ENCODE measurements at regions not wholly inside any gene's neighbourhood (a gene's known extent, or its start where the extent isn't known, plus 50 kb on each side); places are given as distances from the start of the nearest gene placed in this dataset.

DNA sequence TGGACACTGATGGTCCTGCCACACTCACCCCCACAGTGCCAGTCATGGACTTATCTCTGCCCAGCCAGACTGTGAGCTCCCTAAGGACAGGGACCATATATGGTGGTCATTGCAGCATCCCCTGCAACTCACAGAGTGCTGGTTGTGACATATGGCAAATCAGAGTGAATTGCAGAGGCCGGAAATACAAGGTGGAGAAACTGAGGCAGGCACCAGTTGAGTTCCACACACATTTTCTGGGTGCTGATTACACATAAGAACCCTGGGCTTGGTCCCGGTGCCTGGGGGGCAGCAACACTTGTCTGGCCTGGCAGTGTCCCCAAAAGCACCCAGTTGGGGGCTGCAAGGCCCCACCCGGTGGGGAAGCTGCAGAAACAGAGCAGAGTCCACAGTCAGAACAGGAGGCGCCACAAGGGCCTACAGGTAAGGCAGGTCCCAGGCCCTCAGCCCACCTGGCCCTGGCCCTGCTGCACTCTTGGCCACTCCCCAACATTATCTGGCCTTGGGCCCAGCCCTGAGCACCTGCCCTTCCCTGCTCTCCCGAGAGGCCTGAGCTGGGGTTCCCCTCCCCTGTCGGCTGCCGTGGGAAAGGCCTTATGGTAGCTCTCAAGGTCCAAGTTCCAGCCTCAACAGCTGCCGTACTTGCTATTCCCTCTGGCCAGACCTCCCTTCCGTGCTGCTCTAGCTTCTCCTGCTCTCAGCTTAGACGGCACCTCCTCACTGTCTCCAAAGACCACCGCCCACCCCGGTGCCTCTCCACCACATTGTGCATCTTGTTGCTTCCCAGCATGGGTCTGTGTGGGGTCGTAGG is 140.8 kb upstream of the PTPN1 start:
- DNase-seq (ENCODE audit: low read depth in 4 of 4, low spot score in 3 of 4), result no peak

GRCh38 chr20:50370036-50370566 is 140.1 kb upstream of the PTPN1 start:
- DNase-seq (ENCODE audit: low read depth in 4 of 4, low spot score in 3 of 4), result no peak

DNA sequence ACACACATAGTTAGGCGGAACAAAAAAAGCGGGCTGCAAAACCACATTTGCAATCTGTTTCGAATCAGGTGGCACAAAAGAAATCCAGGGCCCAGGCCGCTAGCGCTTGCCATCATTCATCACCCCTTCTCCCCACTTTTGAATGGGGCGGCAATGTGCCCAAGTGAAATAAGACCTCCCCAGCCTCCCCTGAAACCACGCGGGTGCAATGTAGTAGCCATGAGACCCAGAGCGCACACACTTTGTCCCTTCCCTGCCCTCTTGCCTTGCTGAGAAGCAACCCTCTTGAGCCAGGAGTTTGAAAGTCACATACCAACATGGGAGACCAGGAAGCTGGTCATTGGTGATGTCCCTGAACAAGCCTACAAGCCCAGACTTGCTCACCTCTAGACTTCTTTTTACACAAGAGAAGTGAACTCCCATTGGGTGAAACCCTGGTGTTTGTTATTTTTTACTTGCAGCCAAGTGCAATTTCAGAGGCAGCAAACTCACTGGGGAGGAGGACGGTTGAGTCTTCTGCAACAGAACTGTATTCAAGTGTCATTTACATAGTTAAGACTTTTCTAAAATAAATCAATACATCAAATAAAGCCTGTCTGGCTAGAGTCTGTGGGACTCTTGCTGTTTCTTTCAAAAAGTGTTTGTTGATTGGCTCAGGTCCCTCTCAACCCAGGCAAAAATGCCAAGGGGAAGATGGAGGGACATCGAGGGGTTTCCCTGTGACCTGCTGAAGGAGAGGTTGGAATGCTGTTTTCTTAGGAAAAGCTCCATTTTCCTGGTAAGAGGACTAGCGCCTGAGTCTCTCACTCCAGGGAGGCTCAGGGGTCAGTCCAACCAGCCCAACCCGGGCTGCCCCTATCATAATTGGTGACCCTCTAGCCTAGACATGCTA is 138.1 kb upstream of the PTPN1 start:
- DNase-seq (ENCODE audit: low read depth in 4 of 4, low spot score in 3 of 4), result no peak

- DNase-seq (ENCODE audit: low read depth in 4 of 4, low spot score in 3 of 4), result no peak
These were observed 137.5 kb upstream of the PTPN1 start for GRCh38 chr20:50372770-50373088.

GRCh38 chr20:50373674-50374286 is 136.4 kb upstream of the PTPN1 start:
- no peak for DNase-seq (ENCODE audit: low read depth in 4 of 4, low spot score in 3 of 4)

DNA sequence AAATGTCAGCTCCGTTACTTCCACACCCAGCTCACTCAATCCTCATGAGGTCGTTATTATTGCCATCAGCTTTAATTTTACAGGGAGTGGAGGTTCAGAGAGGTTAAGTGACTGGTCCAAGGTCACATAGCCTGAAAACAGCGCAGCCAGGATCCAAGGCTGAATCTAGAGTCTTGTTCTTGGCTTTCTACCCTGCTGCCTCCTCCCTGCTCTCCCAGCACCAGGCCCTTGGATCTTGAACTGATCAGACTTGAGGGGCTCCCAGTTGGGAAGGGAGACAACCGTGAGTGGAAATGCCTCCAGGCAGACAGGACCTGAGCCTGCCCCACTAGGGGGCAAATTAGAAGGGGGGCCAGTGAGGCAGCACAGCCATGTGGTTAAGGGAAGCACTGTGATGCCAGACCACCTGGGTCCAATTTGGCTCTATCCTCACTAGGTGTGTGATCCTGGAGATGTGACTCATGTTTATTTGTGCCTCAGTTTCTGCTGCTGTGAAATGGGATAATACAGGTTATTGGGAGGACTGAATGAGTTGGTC is 135.6 kb upstream of the PTPN1 start:
- DNase-seq (ENCODE audit: low read depth in 4 of 4, low spot score in 3 of 4), result no peak

DNA sequence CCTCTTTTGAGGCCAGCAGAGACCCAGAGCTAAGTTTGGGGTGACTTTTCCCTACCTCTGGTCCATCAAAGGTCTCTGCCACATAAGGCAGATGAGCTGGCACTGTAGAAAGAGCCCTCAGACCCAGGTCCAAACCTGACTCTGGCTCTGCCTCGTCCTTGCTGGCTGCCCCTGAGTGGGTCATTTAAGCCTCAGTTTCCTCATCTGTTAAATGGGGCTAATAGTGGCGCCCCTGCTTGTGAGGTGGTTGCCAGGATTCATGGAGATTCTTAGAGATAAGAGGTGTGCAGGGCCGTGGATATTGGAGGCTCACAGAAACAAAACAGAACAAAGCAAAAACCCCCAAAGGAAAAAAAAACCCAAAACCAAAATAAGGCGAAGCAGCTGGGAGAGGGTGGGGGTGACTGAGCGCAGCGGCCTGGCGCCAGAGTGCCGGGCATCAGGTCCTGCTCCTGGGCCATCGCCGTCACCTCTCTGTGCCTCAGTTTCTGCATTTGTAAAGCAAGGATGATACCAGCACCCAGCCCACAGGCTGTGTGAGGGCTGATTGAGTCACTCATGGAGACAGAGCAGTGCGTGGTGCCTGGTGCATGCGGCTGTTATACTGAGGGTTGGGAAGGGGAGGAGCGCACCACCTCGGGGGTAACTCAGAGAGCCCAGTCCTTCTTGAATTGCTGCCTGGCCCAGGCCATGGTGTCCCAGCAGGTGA is 133.8 kb upstream of the PTPN1 start:
- no peak for DNase-seq (ENCODE audit: low read depth in 4 of 4, low spot score in 3 of 4)

DNA sequence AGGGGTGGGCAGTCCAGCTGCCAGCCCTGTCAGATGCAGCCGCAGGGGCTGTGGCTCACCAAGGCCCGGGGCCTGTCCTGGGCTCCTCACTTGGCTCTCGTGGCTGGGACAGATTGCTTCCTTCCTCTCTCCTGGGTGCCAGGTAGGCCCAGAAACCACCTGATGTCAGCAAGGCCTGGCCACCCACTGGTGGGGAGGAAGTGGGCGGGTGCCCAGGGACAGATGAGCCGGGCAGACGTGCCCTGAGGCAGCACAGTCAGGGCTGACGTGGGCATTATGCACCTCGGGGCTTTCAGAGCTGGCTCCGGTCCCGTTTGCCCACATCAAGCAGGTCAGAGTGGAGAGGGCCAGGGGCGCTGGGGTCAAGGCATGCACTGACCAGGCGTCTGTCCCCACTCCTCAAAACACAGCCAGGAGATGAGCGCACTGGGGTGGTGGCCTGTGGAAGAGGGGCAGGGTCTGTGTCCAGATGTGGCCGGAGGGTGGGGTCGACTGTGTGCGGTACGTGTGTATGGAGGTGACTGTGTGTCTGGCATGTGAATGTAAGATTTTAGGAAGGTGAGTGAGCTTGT is 133.2 kb upstream of the PTPN1 start:
- no peak for DNase-seq (ENCODE audit: low read depth in 4 of 4, low spot score in 3 of 4)

DNA sequence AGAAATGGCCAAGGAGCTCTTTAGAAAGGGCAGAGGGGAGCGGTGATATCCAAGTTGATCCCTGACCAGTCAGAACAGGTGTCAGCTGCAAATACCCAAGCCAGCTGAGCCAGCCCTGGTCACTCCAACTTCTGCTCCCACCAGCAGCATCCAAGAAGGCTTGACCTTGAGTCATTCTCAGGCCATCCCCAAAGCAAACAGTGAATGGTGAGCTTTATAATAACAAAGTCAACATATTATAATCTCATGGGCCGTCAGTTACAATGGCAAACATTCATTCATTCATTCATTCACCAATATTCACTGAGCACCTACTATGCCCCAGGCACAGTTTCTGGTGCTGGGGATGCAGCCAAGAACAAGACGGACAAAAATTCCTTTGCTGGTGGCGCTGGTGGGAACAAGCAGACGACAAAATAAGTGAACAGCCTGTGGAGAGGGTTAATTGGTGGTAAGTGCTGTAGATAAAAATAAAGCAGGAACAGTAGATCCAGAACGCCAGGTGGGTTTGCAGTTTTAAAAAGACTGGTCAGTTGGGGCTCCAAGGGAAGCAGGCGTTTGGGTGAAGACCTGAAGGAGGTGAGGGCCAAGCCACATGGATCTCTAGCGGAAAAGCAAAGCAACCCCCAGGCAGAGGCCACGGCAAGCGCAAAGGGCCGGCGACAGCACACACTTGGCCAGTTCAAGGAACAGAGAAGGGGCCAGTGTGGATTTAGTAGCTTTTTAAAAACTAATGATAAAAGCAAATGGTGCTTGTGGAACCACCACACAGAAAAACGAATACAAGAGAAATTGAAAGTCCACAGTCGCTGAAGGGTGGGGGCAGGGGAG is 131.8 kb upstream of the PTPN1 start:
- no peak for DNase-seq (ENCODE audit: low read depth in 4 of 4, low spot score in 3 of 4)

DNA sequence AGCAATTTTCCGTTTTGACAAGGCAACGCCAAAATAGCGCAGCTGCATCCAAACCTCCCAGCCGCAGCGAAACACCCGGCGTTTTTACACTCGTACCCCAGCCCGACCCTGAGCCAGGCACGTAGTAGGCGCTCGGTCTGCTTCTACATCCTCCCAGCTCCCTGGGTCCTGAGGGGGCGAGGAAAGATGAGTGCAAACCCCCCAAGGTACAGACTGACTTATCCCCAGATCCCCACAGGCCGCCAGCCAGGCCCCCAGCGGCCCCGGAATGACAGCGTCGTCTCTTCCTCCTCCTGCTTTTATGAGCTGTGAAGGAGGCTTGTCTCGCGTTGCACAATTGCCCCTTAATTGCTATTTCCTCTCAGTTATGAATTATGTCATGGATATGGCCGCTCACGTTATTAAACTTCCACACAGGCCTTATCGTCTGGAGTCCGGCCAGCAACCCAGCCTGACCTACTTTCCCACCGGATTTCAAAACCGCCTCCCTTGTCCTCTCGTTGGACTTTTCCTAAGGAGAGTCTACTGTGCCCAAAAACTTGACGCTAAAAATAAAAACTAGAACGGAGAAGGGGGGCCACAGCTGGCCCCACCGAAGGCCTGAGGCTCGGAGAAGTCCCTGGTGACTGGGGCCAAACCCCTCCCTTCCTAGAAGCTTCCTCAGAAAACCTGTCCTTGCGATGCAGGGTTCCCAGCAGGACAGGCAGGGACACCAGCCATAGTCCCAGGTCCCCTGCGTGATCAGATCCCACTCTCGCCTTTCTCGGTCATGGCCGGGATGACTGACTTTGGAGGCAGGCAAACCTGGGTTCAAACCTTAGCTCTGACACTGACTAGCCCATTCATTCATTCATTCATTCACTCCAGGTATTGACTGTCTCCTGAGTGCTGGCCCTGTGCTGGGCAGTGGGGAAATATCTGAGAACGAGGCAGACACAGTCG is 130.9 kb upstream of the PTPN1 start:
- peak; percentile 39 to 61 (median 52) for DNase-seq (ENCODE audit: low read depth in 4 of 4, low spot score in 3 of 4)

GRCh38 chr20:50379991-50380696 is 130.0 kb upstream of the PTPN1 start:
- DNase-seq (ENCODE audit: low read depth in 4 of 4, low spot score in 3 of 4), result no peak

GRCh38 chr20:50380697-50381040 is 129.5 kb upstream of the PTPN1 start:
- DNase-seq (ENCODE audit: low read depth in 4 of 4, low spot score in 3 of 4), result no peak

DNA sequence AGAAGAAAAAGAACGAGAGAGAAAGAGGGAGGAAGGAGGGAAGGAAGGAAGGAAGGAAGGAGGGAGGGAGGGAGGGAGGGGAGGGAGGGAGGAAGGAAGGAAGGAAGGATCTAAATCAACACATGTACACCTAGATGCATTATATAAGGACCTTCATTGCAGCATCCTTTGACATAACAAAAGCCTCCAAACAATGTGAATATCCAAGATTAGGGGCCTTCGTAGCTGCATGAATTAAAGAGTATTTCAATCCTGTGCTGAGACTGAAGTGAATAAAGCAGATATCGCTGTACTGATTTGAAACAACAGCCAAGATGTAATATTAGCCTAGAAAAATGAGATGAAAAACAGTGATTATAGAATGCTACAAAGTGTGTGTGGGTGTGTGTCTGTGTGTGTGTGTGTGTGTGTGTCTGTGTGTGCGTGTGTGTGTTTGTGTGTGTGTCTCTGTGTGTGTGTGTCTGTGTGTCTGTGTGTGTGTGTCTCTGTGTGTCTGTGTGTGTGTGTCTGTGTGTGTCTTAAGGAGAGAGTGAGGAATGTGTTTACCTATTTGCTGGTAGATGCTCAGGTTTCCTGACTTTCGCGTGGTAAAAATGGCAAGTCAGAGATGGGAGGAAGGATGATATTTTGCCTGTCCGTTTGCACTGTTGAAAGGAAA is 129.0 kb upstream of the PTPN1 start:
- no peak for DNase-seq (ENCODE audit: low read depth in 4 of 4, low spot score in 3 of 4)

- no peak for DNase-seq (ENCODE audit: low read depth in 4 of 4, low spot score in 3 of 4)
These were observed 128.2 kb upstream of the PTPN1 start for GRCh38 chr20:50381771-50382593.

DNA sequence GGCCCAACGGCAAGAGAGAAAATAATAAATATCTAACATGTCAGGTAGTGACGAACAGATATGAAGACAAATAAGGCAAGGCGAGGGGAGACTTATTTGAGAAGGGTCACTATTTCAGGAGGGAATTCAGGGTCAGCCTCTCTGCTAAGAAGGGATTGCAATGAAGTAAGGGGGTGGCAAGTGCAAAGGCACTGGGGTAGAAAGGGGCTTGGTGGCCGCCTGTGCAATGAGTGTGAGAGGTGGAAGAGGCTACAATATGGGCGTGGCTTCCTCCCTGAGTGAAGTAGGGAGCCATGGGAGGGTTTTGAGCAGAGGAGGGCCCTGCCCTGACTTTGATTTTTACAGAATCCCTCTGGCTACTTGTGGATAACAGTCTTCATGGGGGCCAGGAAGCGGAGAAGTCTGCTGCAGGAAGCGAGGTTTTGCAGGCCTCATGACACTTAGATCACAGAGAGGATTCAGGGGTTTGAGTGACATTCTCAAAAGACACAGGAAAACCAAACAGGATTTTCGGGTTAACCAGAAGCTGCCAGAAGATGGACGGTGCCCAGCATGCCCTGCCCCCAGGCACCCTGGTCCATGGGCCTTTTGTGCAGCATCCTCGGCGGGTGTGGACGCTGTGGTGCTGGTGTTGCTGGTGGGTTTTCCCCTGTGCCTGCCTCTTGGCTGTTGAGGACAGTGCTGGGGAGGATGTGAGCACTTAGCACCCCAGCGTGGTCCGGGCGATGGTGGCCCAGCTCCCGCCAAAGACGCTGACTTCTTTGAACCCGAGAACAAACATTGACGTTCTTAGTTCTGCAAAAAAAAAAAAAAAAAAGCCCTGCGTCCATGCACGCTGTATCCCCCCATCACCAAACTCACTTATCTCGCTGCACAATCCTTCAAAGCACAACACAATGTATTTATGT is 124.2 kb upstream of the PTPN1 start:
- DNase-seq (ENCODE audit: low read depth in 4 of 4, low spot score in 3 of 4), result no peak

Measured in right renal pelvis (tissue), 4 donors.